ENCODE measurements at regions not wholly inside any gene's neighbourhood (a gene's known extent, or its start where the extent isn't known, plus 50 kb on each side); places are given as distances from the start of the nearest gene placed in this dataset.
A peak's percentile ranks its signal among the peaks of the same experiment; 100 is the strongest.

DNA sequence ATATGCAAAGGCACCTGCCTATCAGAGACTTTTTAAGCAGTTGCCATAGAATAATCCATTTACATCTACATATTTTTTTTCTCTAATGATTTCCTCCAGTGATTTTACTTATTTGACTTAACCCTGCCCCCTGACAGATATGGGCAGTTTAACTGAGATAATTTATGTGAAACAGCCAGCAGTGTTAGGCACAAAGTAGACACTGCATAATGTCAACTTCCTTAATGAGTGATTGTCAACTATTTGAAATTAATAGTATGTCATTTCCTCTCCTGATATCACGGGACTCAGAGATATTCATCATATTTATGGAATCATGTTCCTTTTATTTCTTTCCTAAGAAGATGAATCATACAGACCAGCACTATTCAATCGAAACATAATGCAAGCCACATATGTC, 179.9 kb upstream of the ATP10A start:
- Histone ChIP-seq H3K79me2 (ENCODE audit: insufficient read depth, low read length) (no peaks in the 10 kb centered on the region), H3K4me2 (ENCODE audit: low read length) (no peak overlapping the region), H3K27me3 (ENCODE audit: insufficient read depth, low read length) (no peaks in the 10 kb centered on the region), H3K9me3 (ENCODE audit: insufficient read depth, low read depth, low read length) (no peaks in the 10 kb centered on the region), H3K9ac (ENCODE audit: low read length) (no peak overlapping the region), H4K20me1 (ENCODE audit: insufficient read depth, low read length) (no peaks in the 10 kb centered on the region), H3K27ac (ENCODE audit: low read depth, low read length) (no peak overlapping the region), H3K36me3 (ENCODE audit: insufficient read depth, low read length) (no peaks in the 10 kb centered on the region), H3K4me3 (ENCODE audit: insufficient read depth, low read depth, low read length) (no peak overlapping the region), H2AFZ (ENCODE audit: low read depth, low read length) (no peak overlapping the region), H3K4me1 (ENCODE audit: insufficient read depth, low read length) (no peaks in the 10 kb centered on the region)
- Mint-ChIP-seq H3K4me3 (ENCODE audit: unreplicated experiment) (no peak overlapping the region), H3K27ac (ENCODE audit: unreplicated experiment) (no peak overlapping the region), H3K27me3 (ENCODE audit: low read depth, unreplicated experiment) (peaks cover 2% of the 10 kb centered on the region), H3K4me1 (ENCODE audit: low read depth, unreplicated experiment) (peaks cover 10% of the 10 kb centered on the region), H3K9me3 (ENCODE audit: unreplicated experiment) (no peaks in the 10 kb centered on the region), H3K36me3 (ENCODE audit: low read depth, unreplicated experiment) (no peaks in the 10 kb centered on the region)
- no peak for FAIRE-seq
- no peak for DNase-seq (ENCODE audit: low read depth)
- TF ChIP-seq, protein P1, sequence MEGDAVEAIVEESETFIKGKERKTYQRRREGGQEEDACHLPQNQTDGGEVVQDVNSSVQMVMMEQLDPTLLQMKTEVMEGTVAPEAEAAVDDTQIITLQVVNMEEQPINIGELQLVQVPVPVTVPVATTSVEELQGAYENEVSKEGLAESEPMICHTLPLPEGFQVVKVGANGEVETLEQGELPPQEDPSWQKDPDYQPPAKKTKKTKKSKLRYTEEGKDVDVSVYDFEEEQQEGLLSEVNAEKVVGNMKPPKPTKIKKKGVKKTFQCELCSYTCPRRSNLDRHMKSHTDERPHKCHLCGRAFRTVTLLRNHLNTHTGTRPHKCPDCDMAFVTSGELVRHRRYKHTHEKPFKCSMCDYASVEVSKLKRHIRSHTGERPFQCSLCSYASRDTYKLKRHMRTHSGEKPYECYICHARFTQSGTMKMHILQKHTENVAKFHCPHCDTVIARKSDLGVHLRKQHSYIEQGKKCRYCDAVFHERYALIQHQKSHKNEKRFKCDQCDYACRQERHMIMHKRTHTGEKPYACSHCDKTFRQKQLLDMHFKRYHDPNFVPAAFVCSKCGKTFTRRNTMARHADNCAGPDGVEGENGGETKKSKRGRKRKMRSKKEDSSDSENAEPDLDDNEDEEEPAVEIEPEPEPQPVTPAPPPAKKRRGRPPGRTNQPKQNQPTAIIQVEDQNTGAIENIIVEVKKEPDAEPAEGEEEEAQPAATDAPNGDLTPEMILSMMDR (IDR thresholded peaks at IDR 0.05; ENCODE audit: insufficient read depth, low read depth, low read length): no peak
- no peak for TF ChIP-seq EZH2 (IDR thresholded peaks at IDR 0.05; ENCODE audit: insufficient read depth, low read length)

DNA sequence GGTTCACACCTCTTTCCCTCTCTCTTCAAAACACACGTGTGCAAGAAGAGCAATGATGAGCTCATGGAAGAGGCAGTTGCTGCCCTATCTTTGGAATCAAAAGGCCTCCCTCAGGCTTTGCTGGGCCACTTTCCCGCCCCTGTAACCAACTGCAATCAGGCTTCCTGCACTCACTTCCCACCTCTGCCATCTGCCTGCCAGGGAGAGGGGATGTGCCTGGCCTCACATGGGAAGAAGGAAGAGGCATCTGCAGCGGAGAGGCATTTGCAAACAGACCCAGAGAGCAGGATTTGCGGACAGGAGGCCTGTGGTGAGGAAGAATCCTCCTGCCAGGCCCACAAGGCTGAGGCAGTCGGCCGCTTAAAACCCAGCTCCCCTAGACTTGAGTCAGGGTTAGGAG, 175.6 kb upstream of the ATP10A start:
- H2AFZ ChIP-seq (ENCODE audit: low read depth, low read length): no peak overlapping the region
- H3K4me3 Mint-ChIP-seq (ENCODE audit: unreplicated experiment): no peak overlapping the region
- no peaks in the 10 kb centered on the region for H3K27me3 ChIP-seq (ENCODE audit: insufficient read depth, low read length)
- peaks cover 2% of the 10 kb centered on the region for H3K27me3 Mint-ChIP-seq (ENCODE audit: low read depth, unreplicated experiment)
- no peak for TF ChIP-seq EZH2 (IDR thresholded peaks at IDR 0.05; ENCODE audit: insufficient read depth, low read length)
- TF ChIP-seq, protein P1 (IDR thresholded peaks at IDR 0.05; ENCODE audit: insufficient read depth, low read depth, low read length): no peak
- no peak overlapping the region for H3K27ac ChIP-seq (ENCODE audit: low read depth, low read length)
- H3K36me3 Mint-ChIP-seq (ENCODE audit: low read depth, unreplicated experiment): no peaks in the 10 kb centered on the region
- H3K4me2 ChIP-seq (ENCODE audit: low read length): no peak overlapping the region
- H3K4me3 ChIP-seq (ENCODE audit: insufficient read depth, low read depth, low read length): no peak overlapping the region
- H4K20me1 ChIP-seq (ENCODE audit: insufficient read depth, low read length): no peaks in the 10 kb centered on the region
- H3K4me1 ChIP-seq (ENCODE audit: insufficient read depth, low read length): no peaks in the 10 kb centered on the region
- H3K4me1 Mint-ChIP-seq (ENCODE audit: low read depth, unreplicated experiment): peaks cover 13% of the 10 kb centered on the region
- H3K9me3 ChIP-seq (ENCODE audit: insufficient read depth, low read depth, low read length): no peaks in the 10 kb centered on the region
- no peaks in the 10 kb centered on the region for H3K79me2 ChIP-seq (ENCODE audit: insufficient read depth, low read length)
- no peaks in the 10 kb centered on the region for H3K36me3 ChIP-seq (ENCODE audit: insufficient read depth, low read length)
- no peaks in the 10 kb centered on the region for H3K9me3 Mint-ChIP-seq (ENCODE audit: unreplicated experiment)
- peak overlapping the region; percentile 28 for H3K27ac Mint-ChIP-seq (ENCODE audit: unreplicated experiment)
- DNase-seq (ENCODE audit: low read depth) (no peak), FAIRE-seq (no peak)
- H3K9ac ChIP-seq (ENCODE audit: low read length): no peak overlapping the region

DNA sequence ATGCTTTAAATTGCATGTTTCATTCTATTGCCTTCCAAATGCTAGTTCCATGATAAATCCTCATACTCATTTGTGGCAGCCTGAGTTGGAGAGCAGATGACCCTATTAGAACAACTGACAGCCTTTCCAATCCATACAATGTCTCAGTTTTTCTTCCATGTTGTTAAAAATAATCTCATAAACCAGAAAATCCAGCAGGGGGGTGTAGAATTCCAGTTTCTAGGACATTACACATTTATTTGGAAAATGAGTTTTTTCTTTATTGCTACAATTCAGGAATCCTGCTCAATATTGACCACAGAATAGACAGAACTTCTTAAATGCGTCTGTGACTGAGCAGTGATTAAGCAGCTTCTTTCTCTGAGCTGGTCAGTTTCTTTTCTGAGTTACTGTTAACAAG, 174.2 kb upstream of the ATP10A start:
- Mint-ChIP-seq H3K4me3 (ENCODE audit: unreplicated experiment) (no peak overlapping the region), H3K27me3 (ENCODE audit: low read depth, unreplicated experiment) (peaks cover 2% of the 10 kb centered on the region), H3K36me3 (ENCODE audit: low read depth, unreplicated experiment) (no peaks in the 10 kb centered on the region), H3K4me1 (ENCODE audit: low read depth, unreplicated experiment) (peaks cover 13% of the 10 kb centered on the region), H3K27ac (ENCODE audit: unreplicated experiment) (peak overlapping the region; percentile 49), H3K9me3 (ENCODE audit: unreplicated experiment) (no peaks in the 10 kb centered on the region)
- DNase-seq (ENCODE audit: low read depth): no peak
- H3K27me3 ChIP-seq (ENCODE audit: insufficient read depth, low read length): no peaks in the 10 kb centered on the region
- no peaks in the 10 kb centered on the region for H3K79me2 ChIP-seq (ENCODE audit: insufficient read depth, low read length)
- H3K27ac ChIP-seq (ENCODE audit: low read depth, low read length): no peak overlapping the region
- no peak for TF ChIP-seq EZH2 (IDR thresholded peaks at IDR 0.05; ENCODE audit: insufficient read depth, low read length)
- TF ChIP-seq, protein P1 (IDR thresholded peaks at IDR 0.05; ENCODE audit: insufficient read depth, low read depth, low read length): no peak
- H3K9me3 ChIP-seq (ENCODE audit: insufficient read depth, low read depth, low read length): no peaks in the 10 kb centered on the region
- no peaks in the 10 kb centered on the region for H4K20me1 ChIP-seq (ENCODE audit: insufficient read depth, low read length)
- no peaks in the 10 kb centered on the region for H3K36me3 ChIP-seq (ENCODE audit: insufficient read depth, low read length)
- no peak overlapping the region for H3K4me2 ChIP-seq (ENCODE audit: low read length)
- FAIRE-seq: peak; percentile 9
- H3K4me3 ChIP-seq (ENCODE audit: insufficient read depth, low read depth, low read length): no peak overlapping the region
- no peak overlapping the region for H2AFZ ChIP-seq (ENCODE audit: low read depth, low read length)
- H3K4me1 ChIP-seq (ENCODE audit: insufficient read depth, low read length): no peaks in the 10 kb centered on the region
- H3K9ac ChIP-seq (ENCODE audit: low read length): no peak overlapping the region

Measured in astrocyte (in vitro differentiated cells and primary cell).